ENCODE measurements at regions not wholly inside any gene's neighbourhood (a gene's known extent, or its start where the extent isn't known, plus 50 kb on each side); places are given as distances from the start of the nearest gene placed in this dataset.
"Not testable (repeated sequence)": the region's sequence is repeated elsewhere in the genome, so short reads cannot be mapped to it uniquely, and the experiment has no call there.

DNA sequence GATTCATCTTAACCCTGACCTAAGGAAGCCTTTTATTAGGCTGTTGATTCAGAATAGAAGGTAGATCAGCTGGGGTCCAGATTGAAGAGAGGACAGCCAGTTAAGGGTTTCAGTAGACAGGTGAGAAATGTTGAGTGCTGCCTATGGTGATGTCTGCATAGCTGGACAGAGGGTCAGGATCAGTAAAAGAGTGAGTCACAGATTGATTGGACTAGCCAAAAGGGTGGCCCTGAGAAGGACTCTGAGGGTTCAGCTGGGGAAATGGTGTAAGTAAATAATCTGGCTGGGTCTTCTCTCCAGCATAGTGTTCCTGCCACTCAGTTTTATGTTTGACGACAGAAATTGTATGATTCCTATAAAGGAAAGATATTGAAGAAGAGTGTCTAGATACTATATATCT, 227.7 kb downstream of the RTP5 start:
- not testable (repeated sequence) for H2BK120ac ChIP-seq (ENCODE audit: low read depth, low read length, poor library complexity, severe bottlenecking); H3K4me2 ChIP-seq (ENCODE audit: insufficient read depth, insufficient read length, low read length); H3T11ph ChIP-seq (ENCODE audit: low read length); H2BK15ac ChIP-seq (ENCODE audit: low read depth, low read length); H2AK5ac ChIP-seq (ENCODE audit: insufficient read length, low read length); H3K27me3 Mint-ChIP-seq (ENCODE audit: low read depth); H3K27ac ChIP-seq (ENCODE audit: insufficient read length, low read depth, low read length); H3K27ac Mint-ChIP-seq; H4K91ac ChIP-seq (ENCODE audit: insufficient read length, low read depth, low read length); H2BK20ac ChIP-seq (ENCODE audit: low read depth, low read length, poor library complexity, severe bottlenecking); H4K5ac ChIP-seq (ENCODE audit: insufficient read length, low read depth, low read length); H3K23ac ChIP-seq (ENCODE audit: insufficient read length, low read depth, low read length); H3K27me3 ChIP-seq (ENCODE audit: insufficient read depth, low read length); H3K9me3 ChIP-seq (ENCODE audit: control insufficient read depth, low read depth, low read length); H3K18ac ChIP-seq (ENCODE audit: insufficient read length, low read depth, low read length); H2AFZ ChIP-seq (ENCODE audit: low read length); H3K4me1 Mint-ChIP-seq; H3K56ac ChIP-seq (ENCODE audit: insufficient read length, low read depth, low read length); H3K9me3 Mint-ChIP-seq; H3K9ac ChIP-seq (ENCODE audit: extremely low read depth, insufficient read length, low read length); H3K4me1 ChIP-seq (ENCODE audit: insufficient read depth, low read length); H3K14ac ChIP-seq (ENCODE audit: insufficient read depth, low read length); H3K4me3 Mint-ChIP-seq; H3K4ac ChIP-seq (ENCODE audit: low read depth, low read length); H3K36me3 Mint-ChIP-seq (ENCODE audit: insufficient read depth in 1 of 3, low read depth in 3 of 3); DNase-seq; H4K8ac ChIP-seq (replicated peaks; ENCODE audit: insufficient read length, low read depth, low read length); H2BK5ac ChIP-seq (ENCODE audit: insufficient read length, low read length); H4K20me1 ChIP-seq (ENCODE audit: control insufficient read depth, insufficient read depth, insufficient read length); H3K23me2 ChIP-seq (ENCODE audit: insufficient read length, low read depth, low read length, poor library complexity, severe bottlenecking); H2BK12ac ChIP-seq (ENCODE audit: insufficient read length, low read depth, low read length); H3K79me2 ChIP-seq (ENCODE audit: insufficient read depth, low read length); H3K79me1 ChIP-seq (ENCODE audit: insufficient read depth, low read depth, low read length, poor library complexity, severe bottlenecking)
- no CpG with 5 or more reads among the region's 1 CpG for WGBS (ENCODE audit: extremely low coverage, insufficient read length, low lambda C conversion rate)
